Neural cell (in vitro differentiated cells): ENCODE measurements at regions not wholly inside any gene's neighbourhood (a gene's known extent, or its start where the extent isn't known, plus 50 kb on each side); places are given as distances from the start of the nearest gene placed in this dataset.

Source experiments
- EP300 ChIP-seq: fragments of 450-650 bp; conservative IDR thresholded peaks from 2 replicates; pipeline ENCODE4 v1.6.1; 2014; ENCODE audit warnings: antibody characterized with exemption, mild to moderate bottlenecking, moderate library complexity; ENCODE audit not compliant: poor library complexity, severe bottlenecking
- EZH2 ChIP-seq: fragments of 200-600, 300-800 bp; shearing (Covaris generic), sonication (generic); IDR thresholded peaks from 2 replicates; pipeline ENCODE4 v1.6.1; 2014; ENCODE audit warnings: antibody characterized with exemption, low read length, borderline replicate concordance, mild to moderate bottlenecking; ENCODE audit not compliant: insufficient read depth, poor library complexity, severe bottlenecking
- MXI1 ChIP-seq: fragments of 450-650 bp; conservative IDR thresholded peaks from 2 replicates; pipeline ENCODE4 v1.6.1; 2014; ENCODE audit warnings: antibody characterized with exemption, mild to moderate bottlenecking; ENCODE audit not compliant: poor library complexity, severe bottlenecking
- POLR2AphosphoS5 ChIP-seq: IDR thresholded peaks from 2 replicates; pipeline ENCODE4 v1.6.1; 2012
- RAD21 ChIP-seq: fragments of 450-650 bp; conservative IDR thresholded peaks from 2 replicates; pipeline ENCODE4 v1.6.1; 2014; ENCODE audit warnings: antibody characterized with exemption, mild to moderate bottlenecking, moderate library complexity
- SMC3 ChIP-seq: fragments of 450-650 bp; conservative IDR thresholded peaks from 2 replicates; pipeline ENCODE4 v1.6.1; 2014; ENCODE audit warnings: antibody characterized with exemption, mild to moderate bottlenecking, moderate library complexity; ENCODE audit not compliant: poor library complexity
- TAF1 ChIP-seq: IDR thresholded peaks from 2 replicates; pipeline ENCODE4 v1.6.1; 2012; ENCODE audit warnings: low read depth
- TF ChIP-seq, protein P1 (sequence below): IDR thresholded peaks from 2 replicates; pipeline ENCODE4 v1.6.1; 2012; ENCODE audit warnings: borderline replicate concordance
- TF ChIP-seq, protein P2 (sequence below): fragments of 450-650 bp; IDR thresholded peaks from 2 replicates; pipeline ENCODE4 v1.5.1; 2014; ENCODE audit warnings: antibody characterized with exemption, mild to moderate bottlenecking, moderate library complexity; ENCODE audit not compliant: poor library complexity, severe bottlenecking

DNA sequence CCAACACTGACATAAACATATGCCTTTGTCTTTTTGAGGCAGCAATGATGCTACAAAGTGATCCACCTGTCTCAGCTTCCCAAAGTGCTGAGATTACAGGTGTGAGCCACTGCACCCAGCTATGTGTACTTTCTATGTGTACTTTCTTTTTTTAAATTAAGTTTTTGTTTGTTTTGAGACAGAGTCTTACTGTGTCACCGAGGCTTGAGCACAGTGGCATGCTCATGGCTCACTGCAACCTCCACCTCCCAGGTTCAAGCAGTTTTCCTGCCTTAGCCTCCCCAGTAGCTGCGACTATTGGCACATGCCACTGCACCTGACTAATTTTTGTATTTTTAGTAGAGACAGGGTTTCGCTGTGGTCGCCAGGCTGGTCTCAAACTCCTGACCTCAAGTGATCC lies 172.5 kb upstream of the ALG10B start:
- TF ChIP-seq POLR2AphosphoS5, result no peak
- TF ChIP-seq, protein P1, sequence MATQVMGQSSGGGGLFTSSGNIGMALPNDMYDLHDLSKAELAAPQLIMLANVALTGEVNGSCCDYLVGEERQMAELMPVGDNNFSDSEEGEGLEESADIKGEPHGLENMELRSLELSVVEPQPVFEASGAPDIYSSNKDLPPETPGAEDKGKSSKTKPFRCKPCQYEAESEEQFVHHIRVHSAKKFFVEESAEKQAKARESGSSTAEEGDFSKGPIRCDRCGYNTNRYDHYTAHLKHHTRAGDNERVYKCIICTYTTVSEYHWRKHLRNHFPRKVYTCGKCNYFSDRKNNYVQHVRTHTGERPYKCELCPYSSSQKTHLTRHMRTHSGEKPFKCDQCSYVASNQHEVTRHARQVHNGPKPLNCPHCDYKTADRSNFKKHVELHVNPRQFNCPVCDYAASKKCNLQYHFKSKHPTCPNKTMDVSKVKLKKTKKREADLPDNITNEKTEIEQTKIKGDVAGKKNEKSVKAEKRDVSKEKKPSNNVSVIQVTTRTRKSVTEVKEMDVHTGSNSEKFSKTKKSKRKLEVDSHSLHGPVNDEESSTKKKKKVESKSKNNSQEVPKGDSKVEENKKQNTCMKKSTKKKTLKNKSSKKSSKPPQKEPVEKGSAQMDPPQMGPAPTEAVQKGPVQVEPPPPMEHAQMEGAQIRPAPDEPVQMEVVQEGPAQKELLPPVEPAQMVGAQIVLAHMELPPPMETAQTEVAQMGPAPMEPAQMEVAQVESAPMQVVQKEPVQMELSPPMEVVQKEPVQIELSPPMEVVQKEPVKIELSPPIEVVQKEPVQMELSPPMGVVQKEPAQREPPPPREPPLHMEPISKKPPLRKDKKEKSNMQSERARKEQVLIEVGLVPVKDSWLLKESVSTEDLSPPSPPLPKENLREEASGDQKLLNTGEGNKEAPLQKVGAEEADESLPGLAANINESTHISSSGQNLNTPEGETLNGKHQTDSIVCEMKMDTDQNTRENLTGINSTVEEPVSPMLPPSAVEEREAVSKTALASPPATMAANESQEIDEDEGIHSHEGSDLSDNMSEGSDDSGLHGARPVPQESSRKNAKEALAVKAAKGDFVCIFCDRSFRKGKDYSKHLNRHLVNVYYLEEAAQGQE, result no peak
- no peak for TF ChIP-seq RAD21
- TF ChIP-seq TAF1, result no peak
- TF ChIP-seq, protein P2, sequence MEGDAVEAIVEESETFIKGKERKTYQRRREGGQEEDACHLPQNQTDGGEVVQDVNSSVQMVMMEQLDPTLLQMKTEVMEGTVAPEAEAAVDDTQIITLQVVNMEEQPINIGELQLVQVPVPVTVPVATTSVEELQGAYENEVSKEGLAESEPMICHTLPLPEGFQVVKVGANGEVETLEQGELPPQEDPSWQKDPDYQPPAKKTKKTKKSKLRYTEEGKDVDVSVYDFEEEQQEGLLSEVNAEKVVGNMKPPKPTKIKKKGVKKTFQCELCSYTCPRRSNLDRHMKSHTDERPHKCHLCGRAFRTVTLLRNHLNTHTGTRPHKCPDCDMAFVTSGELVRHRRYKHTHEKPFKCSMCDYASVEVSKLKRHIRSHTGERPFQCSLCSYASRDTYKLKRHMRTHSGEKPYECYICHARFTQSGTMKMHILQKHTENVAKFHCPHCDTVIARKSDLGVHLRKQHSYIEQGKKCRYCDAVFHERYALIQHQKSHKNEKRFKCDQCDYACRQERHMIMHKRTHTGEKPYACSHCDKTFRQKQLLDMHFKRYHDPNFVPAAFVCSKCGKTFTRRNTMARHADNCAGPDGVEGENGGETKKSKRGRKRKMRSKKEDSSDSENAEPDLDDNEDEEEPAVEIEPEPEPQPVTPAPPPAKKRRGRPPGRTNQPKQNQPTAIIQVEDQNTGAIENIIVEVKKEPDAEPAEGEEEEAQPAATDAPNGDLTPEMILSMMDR, result no peak
- no peak for TF ChIP-seq EP300
- no peak for TF ChIP-seq MXI1
- TF ChIP-seq EZH2, result no peak
- no peak for TF ChIP-seq SMC3
